Left lung (tissue), 4 donors: ENCODE measurements at regions not wholly inside any gene's neighbourhood (a gene's known extent, or its start where the extent isn't known, plus 50 kb on each side); places are given as distances from the start of the nearest gene placed in this dataset.

Experiments used
- ATAC-seq: fragments of 200-7000 bp; cut with Tn5 transposase; one replicate; pipeline ENCODE4 v1.9.1; 2020; ENCODE audit warnings: moderate library complexity
- DNase-seq, 4 donors: peaks; one replicate each; pipeline ENCODE4 v3.0.0-alpha.2; 2013 to 2020
- H3K27ac ChIP-seq, 2 donors: fragments of 200-600 bp; sonication (generic) in 1 of 2; one replicate each; pipeline versions ENCODE4 v1.5.0 to v1.8.0; 2020 to 2021
- H3K27me3 ChIP-seq, 2 donors: fragments of 200-600 bp; sonication (generic) in 1 of 2; one replicate each; pipeline versions ENCODE4 v1.5.0 to v1.8.0; 2020 to 2021
- H3K36me3 ChIP-seq, 2 donors: fragments of 200-600 bp; sonication (generic) in 1 of 2; one replicate each; pipeline versions ENCODE4 v1.5.0 to v1.8.0; 2020 to 2021
- H3K4me1 ChIP-seq, 2 donors: fragments of 200-600 bp; one replicate each; pipeline ENCODE4 v1.8.0; 2021
- H3K4me3 ChIP-seq, 2 donors: fragments of 200-600 bp; sonication (generic) in 1 of 2; one replicate each; pipeline versions ENCODE4 v1.5.0 to v1.8.0; 2020 to 2021; ENCODE audit warnings: mild to moderate bottlenecking in 1 of 2
- H3K9me3 ChIP-seq, 2 donors: fragments of 200-600 bp; sonication (generic) in 1 of 2; one replicate each; pipeline versions ENCODE4 v1.5.0 to v1.8.0; 2020 to 2021
- CTCF ChIP-seq, 2 donors: fragments of 200-600 bp; sonication (generic) in 1 of 2; IDR thresholded peaks; one replicate each; pipeline versions ENCODE4 v1.5.0 to v1.8.0; 2021; ENCODE audit warnings: antibody characterized with exemption in 2 of 2
- intact Hi-C, 2 donors: fragments of 100-400 bp; cut with DNase I; formaldehyde crosslinking; loops; one replicate each; pipeline versions ENCODE4 v1.11.2 to v1.14.2; 2022
- donor health status: DM: no; HTN: yes; CAD: no.
- donor health status: DM: no; HTN: no; CAD: no.

GRCh38 chrX:17206584-17206983 lies 168.4 kb upstream of the NHS start:
- no peak for ATAC-seq

GRCh38 chrX:17214962-17215361 lies 160.0 kb upstream of the NHS start:
- Histone ChIP-seq H3K4me3 (no peak overlapping the region), H3K4me1 (no peaks in the 10 kb centered on the region), H3K9me3 (no peaks in the 10 kb centered on the region), H3K27ac (no peak overlapping the region), H3K27me3 (no peaks in the 10 kb centered on the region), H3K36me3 (no peaks in the 10 kb centered on the region)
- intact Hi-C loops: no loop called here
- DNase-seq (no peak), ATAC-seq (no peak)
- TF ChIP-seq CTCF (IDR thresholded peaks at IDR 0.05): no peak

More at GRCh38 chrX:17206584-17206983, 168.4 kb upstream of the NHS start:
- Histone ChIP-seq H3K9me3 (no peaks in the 10 kb centered on the region), H3K4me3 (no peak overlapping the region), H3K36me3 (no peaks in the 10 kb centered on the region), H3K27ac (no peak overlapping the region), H3K27me3 (no peaks in the 10 kb centered on the region), H3K4me1 (no peaks in the 10 kb centered on the region)
- no peak for DNase-seq
- no peak for TF ChIP-seq CTCF (IDR thresholded peaks at IDR 0.05)
- intact Hi-C loops: no loop called here

GRCh38 chrX:17226736-17227135 lies 148.3 kb upstream of the NHS start:
- H3K4me1 ChIP-seq: no peaks in the 10 kb centered on the region
- H3K4me3 ChIP-seq: no peak overlapping the region
- no peaks in the 10 kb centered on the region for H3K9me3 ChIP-seq
- no peaks in the 10 kb centered on the region for H3K27me3 ChIP-seq
- intact Hi-C loops: no loop called here
- no peak for TF ChIP-seq CTCF (IDR thresholded peaks at IDR 0.05)
- H3K36me3 ChIP-seq: no peaks in the 10 kb centered on the region
- no peak for ATAC-seq
- DNase-seq: no peak
- H3K27ac ChIP-seq: no peak overlapping the region

- no peaks in the 10 kb centered on the region for H3K36me3 ChIP-seq
- no peak overlapping the region for H3K27ac ChIP-seq
- intact Hi-C loops: no loop called here
- no peak overlapping the region for H3K4me3 ChIP-seq
- H3K4me1 ChIP-seq: no peaks in the 10 kb centered on the region
- DNase-seq (no peak), ATAC-seq (no peak)
- no peak for TF ChIP-seq CTCF (IDR thresholded peaks at IDR 0.05)
- H3K27me3 ChIP-seq: no peaks in the 10 kb centered on the region
- H3K9me3 ChIP-seq: no peaks in the 10 kb centered on the region
These were observed 137.9 kb upstream of the NHS start for GRCh38 chrX:17237146-17237545.

GRCh38 chrX:17242470-17242869 lies 132.5 kb upstream of the NHS start:
- no peaks in the 10 kb centered on the region for H3K9me3 ChIP-seq
- TF ChIP-seq CTCF (IDR thresholded peaks at IDR 0.05): peak; percentile 53 to 64
- ATAC-seq (peak; percentile 80), DNase-seq (peak in 2 of 4 donors; percentile 37 to 58)
- no peak overlapping the region for H3K4me3 ChIP-seq
- no peaks in the 10 kb centered on the region for H3K27me3 ChIP-seq
- intact Hi-C loops: no loop called here
- H3K36me3 ChIP-seq: no peaks in the 10 kb centered on the region
- H3K4me1 ChIP-seq: no peaks in the 10 kb centered on the region
- H3K27ac ChIP-seq: no peak overlapping the region
